Mucosa of descending colon (tissue), 3 donors: ENCODE measurements at regions not wholly inside any gene's neighbourhood (a gene's known extent, or its start where the extent isn't known, plus 50 kb on each side); places are given as distances from the start of the nearest gene placed in this dataset.

Experiments
- ATAC-seq: fragments of 200-7000 bp; cut with Tn5 transposase; one replicate; pipeline ENCODE4 v1.9.1; 2020; ENCODE audit warnings: mild to moderate bottlenecking, moderate library complexity
- DNase-seq, 3 donors: peaks; one replicate each; pipeline ENCODE4 v3.0.0-alpha.2; 2020
- H3K36me3 ChIP-seq: fragments of 200-600 bp; one replicate; pipeline ENCODE4 v1.8.0; 2021; ENCODE audit warnings: low read depth, mild to moderate bottlenecking
- H3K4me1 ChIP-seq: fragments of 200-600 bp; one replicate; pipeline ENCODE4 v1.8.0; 2021; ENCODE audit warnings: low read depth, mild to moderate bottlenecking
- H3K4me3 ChIP-seq: fragments of 200-600 bp; one replicate; pipeline ENCODE4 v1.8.0; 2021; ENCODE audit warnings: mild to moderate bottlenecking
- H3K9me3 ChIP-seq: fragments of 200-600 bp; one replicate; pipeline ENCODE4 v1.8.0; 2021; ENCODE audit warnings: mild to moderate bottlenecking
- intact Hi-C, 2 donors: fragments of 100-400 bp; cut with DNase I in 1 of 2; cut with micrococcal nuclease in 1 of 2; formaldehyde crosslinking; loops; one replicate each; pipeline versions ENCODE4 v1.11.0 to v1.11.1; 2022; cut with DNase I, micrococcal nuclease
- TF ChIP-seq, protein P1 (sequence below): fragments of 200-600 bp; IDR thresholded peaks from one replicate; pipeline ENCODE4 v1.8.0; 2022; ENCODE audit warnings: antibody characterized with exemption, mild to moderate bottlenecking
- donor health status: DM: no; HTN: no; CAD: no; lungs with moderate emphysema.
- donor health status: DM: no; HTN: no; CAD: no.
- donor health status: DM: no; HTN: yes; CAD: no.

DNA sequence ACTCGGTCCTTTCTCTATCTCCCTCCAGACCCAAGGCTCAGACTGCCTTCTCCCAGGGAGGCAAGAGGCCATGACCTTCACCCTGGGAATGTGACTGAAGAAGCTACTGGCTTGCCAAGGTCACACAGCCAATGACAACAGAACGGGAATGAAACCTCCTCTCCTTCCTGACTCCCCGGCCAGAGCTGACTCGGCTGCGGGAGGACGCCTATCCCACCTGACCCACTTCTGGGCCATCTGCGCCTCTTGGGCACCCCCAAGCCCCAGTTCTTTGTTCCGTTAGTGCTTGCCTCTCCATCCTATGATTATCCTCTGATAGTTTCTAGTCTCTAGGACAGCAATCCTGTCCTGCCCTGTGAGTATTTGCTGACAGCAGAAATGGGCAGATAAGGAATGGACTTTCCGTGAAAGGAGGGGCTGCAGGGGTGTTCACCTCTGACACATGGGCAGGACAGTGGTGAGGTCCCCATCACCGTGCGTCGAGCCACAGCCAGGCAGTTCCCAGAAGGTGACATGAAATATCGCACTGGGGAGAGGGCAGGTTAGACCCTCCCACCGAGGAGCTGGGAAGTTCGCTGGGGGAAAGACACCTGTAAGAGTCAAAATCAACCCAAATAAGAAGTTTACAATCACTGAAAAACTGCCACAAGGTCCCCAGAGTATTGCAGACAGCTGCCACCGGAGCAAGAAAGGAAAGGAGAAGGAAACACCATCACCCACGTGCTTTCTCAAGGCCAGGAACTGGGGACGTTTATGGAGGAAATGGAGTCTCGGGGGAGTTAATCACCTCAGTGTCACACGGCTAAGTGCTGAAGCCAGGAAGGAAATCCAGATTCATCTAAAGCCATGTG lies 63.0 kb downstream of the INSIG1 start:
- intact Hi-C loops = no loop called here
- no peaks in the 10 kb centered on the region for H3K36me3 ChIP-seq
- no peaks in the 10 kb centered on the region for H3K4me1 ChIP-seq
- no peak for ATAC-seq
- H3K4me3 ChIP-seq = no peak overlapping the region
- DNase-seq = no peak
- TF ChIP-seq, protein P1, sequence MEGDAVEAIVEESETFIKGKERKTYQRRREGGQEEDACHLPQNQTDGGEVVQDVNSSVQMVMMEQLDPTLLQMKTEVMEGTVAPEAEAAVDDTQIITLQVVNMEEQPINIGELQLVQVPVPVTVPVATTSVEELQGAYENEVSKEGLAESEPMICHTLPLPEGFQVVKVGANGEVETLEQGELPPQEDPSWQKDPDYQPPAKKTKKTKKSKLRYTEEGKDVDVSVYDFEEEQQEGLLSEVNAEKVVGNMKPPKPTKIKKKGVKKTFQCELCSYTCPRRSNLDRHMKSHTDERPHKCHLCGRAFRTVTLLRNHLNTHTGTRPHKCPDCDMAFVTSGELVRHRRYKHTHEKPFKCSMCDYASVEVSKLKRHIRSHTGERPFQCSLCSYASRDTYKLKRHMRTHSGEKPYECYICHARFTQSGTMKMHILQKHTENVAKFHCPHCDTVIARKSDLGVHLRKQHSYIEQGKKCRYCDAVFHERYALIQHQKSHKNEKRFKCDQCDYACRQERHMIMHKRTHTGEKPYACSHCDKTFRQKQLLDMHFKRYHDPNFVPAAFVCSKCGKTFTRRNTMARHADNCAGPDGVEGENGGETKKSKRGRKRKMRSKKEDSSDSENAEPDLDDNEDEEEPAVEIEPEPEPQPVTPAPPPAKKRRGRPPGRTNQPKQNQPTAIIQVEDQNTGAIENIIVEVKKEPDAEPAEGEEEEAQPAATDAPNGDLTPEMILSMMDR = no peak
- no peaks in the 10 kb centered on the region for H3K9me3 ChIP-seq

DNA sequence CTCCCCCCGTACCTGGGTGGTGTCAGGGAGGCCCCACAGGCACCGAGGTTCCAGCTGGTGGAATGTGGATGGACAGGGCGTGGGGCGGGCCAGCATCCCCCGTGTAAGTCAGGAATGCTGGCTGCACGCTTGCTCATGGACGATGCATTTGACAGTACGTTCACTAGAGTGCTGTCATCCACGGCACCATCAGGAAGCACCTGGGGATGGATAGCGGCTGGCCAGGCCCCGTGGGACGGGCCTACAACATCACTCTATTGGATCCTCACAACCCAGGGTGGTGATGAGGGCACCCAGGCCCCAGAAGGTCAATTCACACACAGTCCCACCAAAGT lies 63.6 kb downstream of the INSIG1 start:
- no peak for ATAC-seq
- H3K9me3 ChIP-seq = no peaks in the 10 kb centered on the region
- DNase-seq = no peak
- no peaks in the 10 kb centered on the region for H3K4me1 ChIP-seq
- TF ChIP-seq, protein P1 = no peak
- H3K36me3 ChIP-seq = no peaks in the 10 kb centered on the region
- intact Hi-C loops = no loop called here
- no peak overlapping the region for H3K4me3 ChIP-seq

DNA sequence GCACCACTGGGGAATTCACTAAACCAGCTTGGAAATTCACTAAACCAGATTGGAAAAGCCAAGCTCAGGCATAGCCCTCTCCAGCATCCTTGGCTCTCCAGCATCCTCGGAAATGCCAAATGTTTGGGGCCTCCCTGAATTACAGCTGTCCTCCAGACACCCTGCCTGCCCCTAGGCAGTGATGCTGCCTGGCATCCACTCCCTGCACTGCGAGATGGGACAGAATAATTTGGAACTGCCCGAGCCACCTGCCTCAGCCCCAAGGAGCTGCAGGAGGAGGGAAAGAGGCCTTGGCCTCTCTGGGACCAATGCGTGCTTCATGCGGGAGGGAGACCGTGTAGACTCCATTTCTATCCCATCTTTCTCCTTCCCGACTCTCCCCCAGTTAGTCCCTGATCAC lies 64.3 kb downstream of the INSIG1 start:
- DNase-seq (no peak), ATAC-seq (no peak)
- no peak overlapping the region for H3K4me3 ChIP-seq
- no peaks in the 10 kb centered on the region for H3K36me3 ChIP-seq
- no peaks in the 10 kb centered on the region for H3K4me1 ChIP-seq
- TF ChIP-seq, protein P1 = no peak
- H3K9me3 ChIP-seq = no peaks in the 10 kb centered on the region
- intact Hi-C loops = no loop called here

DNA sequence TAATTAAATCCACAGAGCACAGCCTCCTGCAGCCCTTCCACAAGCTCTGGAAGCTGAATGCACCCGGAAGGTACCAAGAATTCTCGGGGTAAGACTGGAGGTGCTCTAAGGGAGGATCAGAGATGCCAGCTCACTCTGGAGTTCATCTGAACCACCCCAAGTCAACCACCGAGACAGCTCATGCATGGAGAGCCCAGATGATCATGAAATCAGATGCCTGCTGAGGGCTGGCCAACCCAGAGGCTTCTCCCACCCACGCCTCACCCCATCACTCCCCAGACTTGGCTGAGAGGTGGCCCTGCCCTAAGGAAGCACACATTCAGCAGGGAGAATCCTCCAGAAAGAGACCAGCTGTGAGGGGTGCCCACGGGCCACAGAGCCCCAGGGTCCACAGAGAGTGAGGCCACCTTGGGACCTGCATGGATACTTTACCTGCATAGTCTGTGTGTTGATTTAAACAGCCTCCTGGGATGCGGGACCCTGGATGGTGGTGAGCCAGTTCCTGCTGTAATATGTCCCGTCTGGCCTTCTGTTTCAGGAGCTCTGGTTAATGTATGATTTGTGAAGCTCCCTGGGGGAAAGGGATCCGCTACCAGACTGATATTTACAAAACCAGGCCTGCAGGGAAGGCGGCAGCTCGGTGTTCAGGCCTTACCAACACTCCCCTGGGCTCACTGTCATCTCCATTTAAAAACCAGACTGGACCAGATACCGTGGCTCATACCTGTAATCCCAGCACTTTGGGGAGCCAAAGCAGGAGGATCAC lies 64.9 kb downstream of the INSIG1 start:
- ATAC-seq (no peak), DNase-seq (no peak)
- intact Hi-C loops = no loop called here
- TF ChIP-seq, protein P1 = no peak
- Histone ChIP-seq H3K4me3 (no peak overlapping the region), H3K9me3 (no peaks in the 10 kb centered on the region), H3K36me3 (no peaks in the 10 kb centered on the region), H3K4me1 (no peaks in the 10 kb centered on the region)

DNA sequence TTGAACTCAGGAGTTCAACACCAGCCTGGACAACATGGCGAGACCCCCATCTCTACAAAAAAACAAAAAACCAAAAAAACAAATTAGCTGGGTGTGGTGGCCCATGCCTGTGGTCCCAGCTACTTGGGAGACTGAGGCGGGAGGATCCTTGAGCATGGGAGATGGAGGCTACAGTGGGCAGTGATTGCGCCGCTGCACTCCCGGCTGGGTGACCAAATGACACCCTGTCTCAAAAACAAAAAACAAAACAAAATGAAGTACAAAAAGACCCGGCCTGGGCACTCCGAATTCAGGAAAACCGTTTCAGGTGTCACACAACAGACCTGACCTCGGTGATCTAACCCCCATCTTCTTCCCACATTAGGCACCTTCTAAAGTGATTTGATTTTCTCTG lies 65.5 kb downstream of the INSIG1 start:
- TF ChIP-seq, protein P1 = no peak
- intact Hi-C loops = no loop called here
- Histone ChIP-seq H3K4me1 (no peaks in the 10 kb centered on the region), H3K36me3 (no peaks in the 10 kb centered on the region), H3K9me3 (no peaks in the 10 kb centered on the region), H3K4me3 (no peak overlapping the region)
- ATAC-seq = no peak
- no peak for DNase-seq
